ENCODE measurements at regions not wholly inside any gene's neighbourhood (a gene's known extent, or its start where the extent isn't known, plus 50 kb on each side); places are given as distances from the start of the nearest gene placed in this dataset.

GRCh38 chr2:226561962-226562361 lies 237.7 kb downstream of the IRS1 start:
- Histone ChIP-seq H3K9ac (ENCODE audit: insufficient read depth, low read depth, low read length) (no peak overlapping the region), H2AFZ (ENCODE audit: low read length) (no peak overlapping the region), H3K27me3 (ENCODE audit: control insufficient read depth in 1 of 2, insufficient read depth in 2 of 2, low read length in 2 of 2) (no peaks in the 10 kb centered on the region), H3K4me3 (replicated peaks in 1 of 3; ENCODE audit: insufficient read depth in 1 of 3, low read depth in 2 of 3, low read length in 3 of 3) (no peak overlapping the region), H3K4me1 (ENCODE audit: insufficient read depth, low read length) (peaks cover 42% of the 10 kb centered on the region), H3K9me3 (ENCODE audit: low read length) (no peaks in the 10 kb centered on the region), H4K20me1 (ENCODE audit: insufficient read depth, low read length) (no peaks in the 10 kb centered on the region), H3K27ac (ENCODE audit: extremely low read length, insufficient read depth, low read length) (no peak overlapping the region), H3K36me3 (replicated peaks in 1 of 2; ENCODE audit: control insufficient read depth in 1 of 2, insufficient read depth in 2 of 2, low read length in 2 of 2) (no peaks in the 10 kb centered on the region), H3K4me2 (ENCODE audit: low read depth, low read length) (no peak overlapping the region), H3K79me2 (ENCODE audit: insufficient read depth, low read length) (no peaks in the 10 kb centered on the region)
- TF ChIP-seq SOX6 (IDR thresholded peaks at IDR 0.05) (no peak), SOX6 (CRISPR knock-in tag; IDR thresholded peaks at IDR 0.05) (peak; percentile 22; the same call in 1 of the 2 replicates), TOPORS (CRISPR knock-in tag; IDR thresholded peaks at IDR 0.05) (0 out of 2 replicates have a peak, but pooled peaks have one; percentile 19), SPEN (CRISPR knock-in tag; IDR thresholded peaks at IDR 0.05; ENCODE audit: low read depth) (no peak), ZNF614 (CRISPR knock-in tag; IDR thresholded peaks at IDR 0.05; ENCODE audit: borderline replicate concordance) (no peak), ZNF44 (CRISPR knock-in tag; IDR thresholded peaks at IDR 0.05) (no peak), MAFK (conservative IDR thresholded peaks at IDR 0.05 in 1 of 2, IDR thresholded peaks at IDR 0.05 in 1 of 2; ENCODE audit: low read length in 2 of 2) (0 out of 4 replicates have a peak, but pooled peaks of 1 of the 2 experiments have one; percentile 7)
- ATAC-seq (no peak), DNase-seq (ENCODE audit: low spot score) (peak; percentile 21), FAIRE-seq (no peak)
- ChIA-PET POLR2A (no interaction called here), CTCF (ENCODE audit: low intra/inter-chr PET ratio, low total read pairs) (no interaction called here)
- no TSS peak for BruUV-seq (replicated peaks)
- intact Hi-C loops (cut with micrococcal nuclease; ENCODE audit: unreplicated experiment), result no loop called here
- in situ Hi-C loops (cut with HindIII; ENCODE audit: extremely low pct_ligation_motif_present, low pct_unique_long_range_greater_than_20kb), result no loop called here
- WGBS (ENCODE audit: low lambda C conversion rate), result 90% methylated on average over 1 of the region's 1 CpG

GRCh38 chr2:226560325-226560724 lies 239.3 kb downstream of the IRS1 start:
- Histone ChIP-seq H3K4me3 (replicated peaks in 1 of 3; ENCODE audit: insufficient read depth in 1 of 3, low read depth in 2 of 3, low read length in 3 of 3) (no peak overlapping the region), H3K4me1 (ENCODE audit: insufficient read depth, low read length) (peaks cover 51% of the 10 kb centered on the region), H3K9me3 (ENCODE audit: low read length) (no peaks in the 10 kb centered on the region), H3K27me3 (ENCODE audit: control insufficient read depth in 1 of 2, insufficient read depth in 2 of 2, low read length in 2 of 2) (no peaks in the 10 kb centered on the region), H4K20me1 (ENCODE audit: insufficient read depth, low read length) (no peaks in the 10 kb centered on the region), H2AFZ (ENCODE audit: low read length) (no peak overlapping the region), H3K4me2 (ENCODE audit: low read depth, low read length) (no peak overlapping the region), H3K27ac (ENCODE audit: extremely low read length, insufficient read depth, low read length) (peak overlapping the region; percentile 52), H3K36me3 (replicated peaks in 1 of 2; ENCODE audit: control insufficient read depth in 1 of 2, insufficient read depth in 2 of 2, low read length in 2 of 2) (no peaks in the 10 kb centered on the region), H3K9ac (ENCODE audit: insufficient read depth, low read depth, low read length) (no peak overlapping the region), H3K79me2 (ENCODE audit: insufficient read depth, low read length) (no peaks in the 10 kb centered on the region)
- no peak for ATAC-seq
- 0 out of 2 replicates have a peak, but pooled peaks have one; percentile 14 for TF ChIP-seq ZNF598 (CRISPR knock-in tag; IDR thresholded peaks at IDR 0.05; ENCODE audit: borderline replicate concordance)
- TF ChIP-seq GFI1 (CRISPR knock-in tag; IDR thresholded peaks at IDR 0.05; ENCODE audit: borderline replicate concordance), result 0 out of 2 replicates have a peak, but pooled peaks have one; percentile 50
- no peak for TF ChIP-seq PRDM10 (CRISPR knock-in tag; IDR thresholded peaks at IDR 0.05; ENCODE audit: low read depth)
- BruUV-seq (replicated peaks), result no TSS peak
- 96% methylated on average over 2 of the region's 2 CpGs for WGBS (ENCODE audit: low lambda C conversion rate)
- intact Hi-C loops (cut with micrococcal nuclease; ENCODE audit: unreplicated experiment) (no loop called here), in situ Hi-C loops (cut with HindIII; ENCODE audit: extremely low pct_ligation_motif_present, low pct_unique_long_range_greater_than_20kb) (no loop called here)
- ChIA-PET CTCF (ENCODE audit: low intra/inter-chr PET ratio, low total read pairs) (no interaction called here), POLR2A (interaction anchor here (1.3 kb wide), 1 partner anchor 23 kb away, joined by 6 read pairs; no protein-coding TSS in a partner anchor)
- DNase-seq (ENCODE audit: low spot score), result no peak
- no peak for FAIRE-seq
